Activated B cell treated with CpG ODN at 0.5 μM for 24 hours (primary cell): ENCODE measurements at regions not wholly inside any gene's neighbourhood (a gene's known extent, or its start where the extent isn't known, plus 50 kb on each side); places are given as distances from the start of the nearest gene placed in this dataset.

Source experiments
- ATAC-seq: fragments of 200-7000 bp; cut with Tn5 transposase; one replicate; pipeline ENCODE4 v1.10.0; 2021; ENCODE audit warnings: low read depth, mild to moderate bottlenecking, moderate library complexity
- CTCF ChIA-PET: fragments of 350-600 bp; sonication (Branson Sonifier 250); formaldehyde crosslinking; loops from one replicate; lab custom pipeline; 2021; ENCODE audit warnings: antibody characterized with exemption; lab: Charles Lee
- POLR2A ChIA-PET: fragments of 350-600 bp; sonication (Branson Sonifier 250); formaldehyde crosslinking; loops from one replicate; lab custom pipeline; 2021; ENCODE audit warnings: antibody characterized with exemption; lab: Charles Lee
- DNase-seq: peaks from one replicate; pipeline ENCODE4 v3.0.0; 2022
- H3K27ac Mint-ChIP-seq: one replicate; pipeline ENCODE4 v1.8.0; 2020; ENCODE audit warnings: mixed read lengths
- H3K27me3 Mint-ChIP-seq: one replicate; pipeline ENCODE4 v1.8.0; 2021; ENCODE audit warnings: mixed read lengths
- H3K36me3 Mint-ChIP-seq: one replicate; pipeline ENCODE4 v1.8.0; 2021; ENCODE audit warnings: low read depth, mixed read lengths
- H3K4me1 Mint-ChIP-seq: one replicate; pipeline ENCODE4 v1.8.0; 2021; ENCODE audit warnings: mixed read lengths
- H3K4me3 Mint-ChIP-seq: one replicate; pipeline ENCODE4 v1.8.0; 2020; ENCODE audit warnings: mild to moderate bottlenecking, mixed read lengths
- H3K9me3 Mint-ChIP-seq: one replicate; pipeline ENCODE4 v1.8.0; 2020; ENCODE audit warnings: mixed read lengths
- CTCF ChIP-seq: fragments of 200-600 bp; IDR thresholded peaks from one replicate; pipeline ENCODE4 v1.8.0; 2022; ENCODE audit warnings: antibody characterized with exemption, mild to moderate bottlenecking
- intact Hi-C: fragments of 100-400 bp; cut with micrococcal nuclease; formaldehyde crosslinking; loops from one replicate; pipeline ENCODE4 v1.15.1; 2024

GRCh38 chr14:53851394-53852090, 105.1 kb downstream of the BMP4 start:
- Mint-ChIP-seq H3K4me3 (no peak overlapping the region), H3K4me1 (no peaks in the 10 kb centered on the region), H3K9me3 (no peaks in the 10 kb centered on the region), H3K27me3 (peaks cover 2% of the 10 kb centered on the region), H3K27ac (no peak overlapping the region), H3K36me3 (no peaks in the 10 kb centered on the region)
- CTCF ChIA-PET, result no interaction called here
- no peak for TF ChIP-seq CTCF
- POLR2A ChIA-PET, result no interaction called here
- no peak for DNase-seq
- no peak for ATAC-seq
- intact Hi-C loops, result no loop called here

- H3K27me3 Mint-ChIP-seq, result peaks cover 2% of the 10 kb centered on the region
- H3K4me1 Mint-ChIP-seq, result no peaks in the 10 kb centered on the region
- intact Hi-C loops, result no loop called here
- no peaks in the 10 kb centered on the region for H3K9me3 Mint-ChIP-seq
- no peak for TF ChIP-seq CTCF
- ChIA-PET CTCF (no interaction called here), POLR2A (no interaction called here)
- DNase-seq (no peak), ATAC-seq (no peak)
- no peak overlapping the region for H3K27ac Mint-ChIP-seq
- no peaks in the 10 kb centered on the region for H3K36me3 Mint-ChIP-seq
- no peak overlapping the region for H3K4me3 Mint-ChIP-seq
Observed at GRCh38 chr14:53850714-53851296, 105.8 kb downstream of the BMP4 start.

GRCh38 chr14:53849549-53849948, 107.1 kb downstream of the BMP4 start:
- intact Hi-C loops, result no loop called here
- Mint-ChIP-seq H3K9me3 (no peaks in the 10 kb centered on the region), H3K36me3 (no peaks in the 10 kb centered on the region), H3K27me3 (peaks cover 2% of the 10 kb centered on the region), H3K4me3 (no peak overlapping the region), H3K4me1 (no peaks in the 10 kb centered on the region), H3K27ac (no peak overlapping the region)
- ATAC-seq (no peak), DNase-seq (no peak)
- ChIA-PET CTCF (no interaction called here), POLR2A (no interaction called here)
- TF ChIP-seq CTCF, result no peak

- no peak overlapping the region for H3K27ac Mint-ChIP-seq
Observed at GRCh38 chr14:53848854-53849253, 107.8 kb downstream of the BMP4 start.

More at GRCh38 chr14:53848854-53849253, 107.8 kb downstream of the BMP4 start:
- H3K36me3 Mint-ChIP-seq, result no peaks in the 10 kb centered on the region
- no peak for TF ChIP-seq CTCF
- DNase-seq (no peak), ATAC-seq (no peak)
- H3K4me3 Mint-ChIP-seq, result no peak overlapping the region
- no peaks in the 10 kb centered on the region for H3K4me1 Mint-ChIP-seq
- CTCF ChIA-PET, result no interaction called here
- no peaks in the 10 kb centered on the region for H3K9me3 Mint-ChIP-seq
- intact Hi-C loops, result no loop called here
- peaks cover 2% of the 10 kb centered on the region for H3K27me3 Mint-ChIP-seq
- POLR2A ChIA-PET, result no interaction called here
